Neuronal stem cell (in vitro differentiated cells): ENCODE measurements at regions not wholly inside any gene's neighbourhood (a gene's known extent, or its start where the extent isn't known, plus 50 kb on each side); places are given as distances from the start of the nearest gene placed in this dataset.

ENCODE experiments used
- DNase-seq: peaks from one replicate; pipeline ENCODE4 v3.0.0-alpha.2; 2013; ENCODE audit warnings: low spot score
- H2AFZ ChIP-seq: one replicate; pipeline ENCODE4 v1.6.1; 2013; ENCODE audit warnings: mild to moderate bottlenecking, low read length, inconsistent platforms
- H2AK5ac ChIP-seq: 2 replicates; pipeline ENCODE4 v1.6.1; 2013; ENCODE audit warnings: low read depth, mild to moderate bottlenecking, inconsistent platforms, low read length, moderate library complexity, mixed read lengths
- H2BK120ac ChIP-seq: 2 replicates; pipeline ENCODE4 v1.6.1; 2013; ENCODE audit warnings: low read depth, mild to moderate bottlenecking, inconsistent platforms, low read length, moderate library complexity, mixed read lengths
- H2BK12ac ChIP-seq: one replicate; pipeline ENCODE4 v1.6.1; 2013; ENCODE audit warnings: low read length, inconsistent platforms
- H2BK15ac ChIP-seq: 2 replicates; pipeline ENCODE4 v1.6.1; 2013; ENCODE audit warnings: mild to moderate bottlenecking, low read length, inconsistent platforms, mixed read lengths
- H2BK5ac ChIP-seq: one replicate; pipeline ENCODE4 v1.6.1; 2013; ENCODE audit warnings: inconsistent platforms, mild to moderate bottlenecking, low read length, moderate library complexity
- H3K14ac ChIP-seq: one replicate; pipeline ENCODE4 v1.6.1; 2013; ENCODE audit warnings: low read length, inconsistent platforms
- H3K18ac ChIP-seq: 2 replicates; pipeline ENCODE4 v1.6.1; 2013; ENCODE audit warnings: low read length, inconsistent platforms
- H3K23ac ChIP-seq: 2 replicates; pipeline ENCODE4 v1.6.1; 2013; ENCODE audit warnings: low read depth, mild to moderate bottlenecking, mixed read lengths, low read length, inconsistent platforms; ENCODE audit not compliant: poor library complexity
- H3K27ac ChIP-seq: replicated peaks from 3 replicates; pipeline ENCODE4 v1.5.1; 2013; ENCODE audit warnings: low read length, inconsistent platforms
- H3K27me3 ChIP-seq, 3 experiments: 2 replicates each; pipeline ENCODE4 v1.6.1; 2013; ENCODE audit warnings: low read length in 3 of 3, mild to moderate bottlenecking in 2 of 3, inconsistent platforms in 1 of 3, low read depth in 1 of 3, mixed read lengths in 1 of 3, moderate library complexity in 1 of 3; ENCODE audit not compliant: control insufficient read depth in 3 of 3, insufficient read depth in 3 of 3
- H3K36me3 ChIP-seq, 2 donors: replicated peaks in 1 of 2; 2 replicates each; pipeline ENCODE4 v1.6.1; 2013; ENCODE audit warnings: low read length in 2 of 2; ENCODE audit not compliant: control insufficient read depth in 2 of 2, insufficient read depth in 2 of 2
- H3K4ac ChIP-seq: 2 replicates; pipeline ENCODE4 v1.6.1; 2013; ENCODE audit warnings: inconsistent platforms, mild to moderate bottlenecking, low read length, moderate library complexity
- H3K4me1 ChIP-seq, 2 donors: 1 replicate in 1 of 2; 2 replicates in 1 of 2; pipeline ENCODE4 v1.6.1; 2013; ENCODE audit warnings: low read length in 2 of 2, low read depth in 1 of 2; ENCODE audit not compliant: control insufficient read depth in 2 of 2, insufficient read depth in 1 of 2
- H3K4me2 ChIP-seq: one replicate; pipeline ENCODE4 v1.6.1; 2013; ENCODE audit warnings: mild to moderate bottlenecking, low read length, inconsistent platforms; ENCODE audit not compliant: insufficient read depth, poor library complexity, severe bottlenecking
- H3K4me3 ChIP-seq, 2 donors: 2 replicates each; pipeline ENCODE4 v1.5.1; 2013; ENCODE audit warnings: low read length in 2 of 2, mild to moderate bottlenecking in 2 of 2, inconsistent platforms in 1 of 2, moderate library complexity in 1 of 2
- H3K79me1 ChIP-seq: one replicate; pipeline ENCODE4 v1.6.1; 2013; ENCODE audit warnings: low read depth, mild to moderate bottlenecking, inconsistent platforms, low read length, moderate library complexity
- H3K9ac ChIP-seq: one replicate; pipeline ENCODE4 v1.6.1; 2013; ENCODE audit warnings: mild to moderate bottlenecking, low read depth, low read length, inconsistent platforms; ENCODE audit not compliant: poor library complexity
- H3K9me3 ChIP-seq, 2 donors: replicated peaks in 1 of 2; 2 replicates each; pipeline versions ENCODE3 to v1.6.1; 2013; ENCODE audit warnings: low read length in 2 of 2, mild to moderate bottlenecking in 2 of 2, inconsistent platforms in 1 of 2, low read depth in 1 of 2, mixed read lengths in 1 of 2, moderate library complexity in 1 of 2; ENCODE audit not compliant: control insufficient read depth in 2 of 2, insufficient read depth in 1 of 2
- H4K8ac ChIP-seq: one replicate; pipeline ENCODE4 v1.6.1; 2013; ENCODE audit warnings: low read depth, mild to moderate bottlenecking, inconsistent platforms, low read length, moderate library complexity
- H4K91ac ChIP-seq: one replicate; pipeline ENCODE4 v1.6.1; 2013; ENCODE audit warnings: low read length, low read depth, mild to moderate bottlenecking, inconsistent platforms; ENCODE audit not compliant: poor library complexity
- WGBS, 2 donors: extraction: QIAGEN DNeasy Blood & Tissue Kit; methylation state at CpG; one replicate each; pipeline ENCODE4 v1.1.7; 2013; ENCODE audit warnings: missing lambda C conversion rate in 2 of 2, mixed read lengths in 1 of 2; ENCODE audit not compliant: insufficient read length in 2 of 2, insufficient replicate concordance in 1 of 2; ENCODE audit errors: extremely low coverage in 2 of 2; 5-methylcytosine and 5-hydroxymethylcytosine counted together

GRCh38 chr7:16991551-16991950 lies 109.8 kb upstream of the AGR3 start:
- Histone ChIP-seq H2AK5ac (no peak overlapping the region), H3K4ac (no peak overlapping the region), H4K91ac (no peak overlapping the region), H2BK120ac (no peak overlapping the region), H3K27me3 (no peaks in the 10 kb centered on the region), H3K9ac (no peak overlapping the region), H3K4me1 (peaks cover 0 to 2% of the 10 kb centered on the region in 2 donors), H3K14ac (no peak overlapping the region), H3K36me3 (peaks cover 0 to 3% of the 10 kb centered on the region in 2 donors), H3K18ac (no peak overlapping the region), H2BK12ac (no peak overlapping the region), H3K4me3 (no peak overlapping the region), H3K9me3 (peaks cover 0 to 2% of the 10 kb centered on the region in 2 donors), H3K23ac (no peak overlapping the region), H2AFZ (no peak overlapping the region), H3K79me1 (no peaks in the 10 kb centered on the region), H4K8ac (no peak overlapping the region), H3K27ac (no peak overlapping the region), H2BK15ac (no peak overlapping the region), H3K4me2 (no peak overlapping the region), H2BK5ac (no peak overlapping the region)
- no peak for DNase-seq
- no CpG with 5 or more reads among the region's 5 CpGs for WGBS, 2 donors

- no peak overlapping the region for H2BK120ac ChIP-seq
- peaks cover 0 to 2% of the 10 kb centered on the region in 2 donors for H3K4me1 ChIP-seq
- no peaks in the 10 kb centered on the region for H3K79me1 ChIP-seq
- no peak overlapping the region for H3K4me2 ChIP-seq
- no peak overlapping the region for H3K9ac ChIP-seq
- H3K23ac ChIP-seq = no peak overlapping the region
- WGBS, 2 donors = no CpG with 5 or more reads among the region's 4 CpGs
- no peak overlapping the region for H3K27ac ChIP-seq
- H3K4ac ChIP-seq = no peak overlapping the region
- peaks cover 0 to 7% of the 10 kb centered on the region in 2 donors for H3K9me3 ChIP-seq
- peaks cover 0 to 3% of the 10 kb centered on the region in 2 donors for H3K36me3 ChIP-seq
- H2BK15ac ChIP-seq = no peak overlapping the region
- H3K14ac ChIP-seq = no peak overlapping the region
- no peaks in the 10 kb centered on the region for H3K27me3 ChIP-seq
- H3K4me3 ChIP-seq = no peak overlapping the region
- no peak overlapping the region for H2AFZ ChIP-seq
- no peak overlapping the region for H3K18ac ChIP-seq
- no peak overlapping the region for H4K8ac ChIP-seq
- H2AK5ac ChIP-seq = no peak overlapping the region
- no peak for DNase-seq
- no peak overlapping the region for H2BK12ac ChIP-seq
- no peak overlapping the region for H2BK5ac ChIP-seq
- H4K91ac ChIP-seq = no peak overlapping the region
These were observed 111.8 kb upstream of the AGR3 start for GRCh38 chr7:16993543-16993942.

- peaks cover 0 to 7% of the 10 kb centered on the region in 2 donors for H3K9me3 ChIP-seq
- H3K36me3 ChIP-seq = no peaks in the 10 kb centered on the region
- H4K8ac ChIP-seq = no peak overlapping the region
- H3K27me3 ChIP-seq = no peaks in the 10 kb centered on the region
- H2BK15ac ChIP-seq = no peak overlapping the region
- H2BK12ac ChIP-seq = no peak overlapping the region
- no peak overlapping the region for H2BK120ac ChIP-seq
- no peak overlapping the region for H2BK5ac ChIP-seq
- no peak overlapping the region for H3K18ac ChIP-seq
- no peak overlapping the region for H3K23ac ChIP-seq
- DNase-seq = no peak
- no peak overlapping the region for H3K14ac ChIP-seq
- H2AK5ac ChIP-seq = no peak overlapping the region
- H3K4ac ChIP-seq = no peak overlapping the region
- no peak overlapping the region for H2AFZ ChIP-seq
- no peak overlapping the region for H3K27ac ChIP-seq
- H3K4me2 ChIP-seq = no peak overlapping the region
- no peak overlapping the region for H4K91ac ChIP-seq
- H3K4me3 ChIP-seq = no peak overlapping the region
- no peaks in the 10 kb centered on the region for H3K79me1 ChIP-seq
- peaks cover 0 to 2% of the 10 kb centered on the region in 2 donors for H3K4me1 ChIP-seq
- H3K9ac ChIP-seq = no peak overlapping the region
- WGBS, 2 donors = no CpG with 5 or more reads among the region's 1 CpG
These were observed 116.8 kb upstream of the AGR3 start for GRCh38 chr7:16998481-16999051.

- no peak overlapping the region for H3K4me3 ChIP-seq
- DNase-seq = no peak
- no peak overlapping the region for H3K4ac ChIP-seq
- H3K79me1 ChIP-seq = no peaks in the 10 kb centered on the region
- no peak overlapping the region for H2BK15ac ChIP-seq
- H2AK5ac ChIP-seq = no peak overlapping the region
- H3K9me3 ChIP-seq = peaks cover 0 to 7% of the 10 kb centered on the region in 2 donors
- H2AFZ ChIP-seq = no peak overlapping the region
- H3K14ac ChIP-seq = no peak overlapping the region
- H3K23ac ChIP-seq = no peak overlapping the region
- no peaks in the 10 kb centered on the region for H3K27me3 ChIP-seq
- no peak overlapping the region for H3K4me2 ChIP-seq
- H4K91ac ChIP-seq = no peak overlapping the region
- H2BK5ac ChIP-seq = no peak overlapping the region
- H3K36me3 ChIP-seq = no peaks in the 10 kb centered on the region
- no peak overlapping the region for H2BK120ac ChIP-seq
- H3K4me1 ChIP-seq = no peaks in the 10 kb centered on the region
- H4K8ac ChIP-seq = no peak overlapping the region
- H3K9ac ChIP-seq = no peak overlapping the region
- H2BK12ac ChIP-seq = no peak overlapping the region
- WGBS, 2 donors = no CpG with 5 or more reads among the region's 1 CpG
- no peak overlapping the region for H3K27ac ChIP-seq
- no peak overlapping the region for H3K18ac ChIP-seq
These were observed 117.9 kb upstream of the AGR3 start for GRCh38 chr7:16999541-17000267.
